SK-N-MC (cell line): ENCODE measurements at regions not wholly inside any gene's neighbourhood (a gene's known extent, or its start where the extent isn't known, plus 50 kb on each side); places are given as distances from the start of the nearest gene placed in this dataset.

Experiments used
- EZH2 ChIP-seq: fragments of 200-600 bp; sonication (generic); IDR thresholded peaks from one replicate; pipeline ENCODE4 v1.6.1; 2017; ENCODE audit warnings: antibody characterized with exemption
- FOXP2 ChIP-seq: optimal IDR thresholded peaks from 2 replicates; pipeline ENCODE3; 2011; ENCODE audit warnings: mild to moderate bottlenecking, moderate library complexity; ENCODE audit not compliant: insufficient read depth; ENCODE audit errors: extremely low read length, control extremely low read depth
- POLR2AphosphoS5 ChIP-seq: IDR thresholded peaks from 2 replicates; pipeline ENCODE4 v1.6.1; 2012; ENCODE audit warnings: mild to moderate bottlenecking, low read depth, low read length, borderline replicate concordance

DNA sequence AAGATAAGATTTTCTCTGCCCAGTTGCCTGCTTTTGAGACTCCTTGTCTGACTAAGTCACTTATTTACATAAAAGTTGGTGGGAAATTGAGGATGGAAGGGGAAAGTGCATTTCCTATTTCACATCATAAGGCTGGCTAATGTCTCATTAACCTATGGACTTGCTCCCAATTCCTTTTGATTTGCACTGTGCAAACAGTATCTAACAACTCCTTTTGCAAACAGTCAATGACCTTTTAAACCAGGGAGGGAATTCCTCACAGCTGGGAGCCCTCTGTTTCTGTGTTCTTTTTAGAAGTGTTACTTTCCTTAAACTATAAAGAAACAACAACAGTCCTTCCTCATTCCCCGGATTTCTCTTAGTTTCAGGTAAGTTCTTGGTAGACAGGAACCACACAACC, 272.8 kb downstream of the RND3 start:
- no peak for TF ChIP-seq EZH2
- no peak for TF ChIP-seq POLR2AphosphoS5
- TF ChIP-seq FOXP2 = no peak
